HepG2 (cell line): ENCODE measurements at regions not wholly inside any gene's neighbourhood (a gene's known extent, or its start where the extent isn't known, plus 50 kb on each side); places are given as distances from the start of the nearest gene placed in this dataset.

Source experiments
- ATAC-seq: fragments of 200-7000 bp; cut with Tn5 transposase; 3 replicates; pipeline ENCODE4 v1.9.1; 2020; ENCODE audit warnings: mild to moderate bottlenecking, moderate library complexity
- BruUV-seq: library from RNA; stranded (reverse); fragments of 400-500 nt; replicated peaks from 2 replicates; lab custom pipeline; 2021; lab: Mats Ljungman, UMichigan
- CTCF ChIA-PET: fragments of 300-600 bp; formaldehyde crosslinking; extraction: SDS; loops from one replicate; lab custom pipeline; 2021; ENCODE audit warnings: low total read pairs, inconsistent platforms, low intra/inter-chr PET ratio; lab: Yijun Ruan, JAX
- POLR2A ChIA-PET: fragments of 350-600 bp; sonication (Branson Sonifier 250); formaldehyde crosslinking; loops from one replicate; lab custom pipeline; 2020; ENCODE audit warnings: antibody characterized with exemption, inconsistent platforms; lab: Yijun Ruan, JAX
- DNase-seq: peaks from one replicate; pipeline ENCODE4 v3.0.0-alpha.2; 2015; ENCODE audit warnings: low spot score
- FAIRE-seq: peaks from 3 replicates; lab custom pipeline; 2011; peaks lifted over from hg19 to GRCh38; lab: Jason Lieb, UNC
- H2AFZ ChIP-seq: one replicate; pipeline ENCODE4 v1.6.1; 2011; ENCODE audit warnings: low read length, inconsistent platforms
- H3K27ac ChIP-seq: fragments of 300-600 bp; 3 replicates; pipeline ENCODE4 v1.8.0; 2011; ENCODE audit warnings: mixed run types, mild to moderate bottlenecking, mixed read lengths, low read length, inconsistent platforms; ENCODE audit not compliant: insufficient read depth; ENCODE audit errors: extremely low read length
- H3K27me3 ChIP-seq, 2 experiments: fragments of 200-600 bp in 1 of 2; 2 replicates in 1 of 2; 3 replicates in 1 of 2; pipeline versions ENCODE4 v1.6.0 to v1.8.0; 2011; ENCODE audit warnings: low read length in 2 of 2, mild to moderate bottlenecking in 2 of 2, moderate library complexity in 2 of 2, inconsistent platforms in 1 of 2; ENCODE audit not compliant: insufficient read depth in 2 of 2, control insufficient read depth in 1 of 2
- H3K36me3 ChIP-seq, 2 experiments: fragments of 200-600 bp in 1 of 2; replicated peaks in 1 of 2; 2 replicates in 1 of 2; 3 replicates in 1 of 2; pipeline versions ENCODE4 v1.5.1 to v1.8.0; 2011; ENCODE audit warnings: low read length in 2 of 2, inconsistent platforms in 1 of 2; ENCODE audit not compliant: insufficient read depth in 2 of 2, control insufficient read depth in 1 of 2
- H3K4me1 ChIP-seq: 2 replicates; pipeline ENCODE4 v1.5.1; 2012; ENCODE audit warnings: low read length, inconsistent platforms; ENCODE audit not compliant: insufficient read depth
- H3K4me2 ChIP-seq: 2 replicates; pipeline ENCODE4 v1.6.0; 2011; ENCODE audit warnings: low read depth, low read length, inconsistent platforms
- H3K4me3 ChIP-seq, 3 experiments: fragments of 200-600 bp in 1 of 3; sonication (generic), shearing (Covaris generic) in 1 of 3; replicated peaks in 1 of 3; 2 replicates each; pipeline ENCODE4 v1.5.1; 2011 to 2016; ENCODE audit warnings: low read length in 3 of 3, inconsistent platforms in 2 of 3, low read depth in 2 of 3, mild to moderate bottlenecking in 2 of 3, control low read depth in 1 of 3, mixed read lengths in 1 of 3; ENCODE audit not compliant: insufficient read depth in 1 of 3
- H3K79me2 ChIP-seq: one replicate; pipeline ENCODE4 v1.6.1; 2011; ENCODE audit warnings: low read length, inconsistent platforms; ENCODE audit not compliant: insufficient read depth
- H3K9ac ChIP-seq: 2 replicates; pipeline ENCODE4 v1.6.0; 2011; ENCODE audit warnings: mild to moderate bottlenecking, low read depth, low read length, inconsistent platforms; ENCODE audit not compliant: insufficient read depth
- H3K9me3 ChIP-seq: 2 replicates; pipeline ENCODE4 v1.5.1; 2012; ENCODE audit warnings: mild to moderate bottlenecking, low read length
- H4K20me1 ChIP-seq: 2 replicates; pipeline ENCODE4 v1.6.0; 2011; ENCODE audit warnings: inconsistent platforms, mild to moderate bottlenecking, low read length, moderate library complexity; ENCODE audit not compliant: insufficient read depth
- AKNA ChIP-seq: sonication (generic); formaldehyde crosslinking; IDR thresholded peaks from 2 replicates; pipeline ENCODE4 v1.4.0; 2020; ENCODE audit warnings: missing genetic modification reagents, borderline replicate concordance
- BORCS8-MEF2B ChIP-seq: sonication (generic); formaldehyde crosslinking; IDR thresholded peaks from 2 replicates; pipeline ENCODE4 v1.8.0; 2022; ENCODE audit warnings: mild to moderate bottlenecking, missing genetic modification reagents
- KAT7 ChIP-seq: IDR thresholded peaks from 2 replicates; pipeline ENCODE4 v1.6.1; 2018; ENCODE audit warnings: borderline replicate concordance, missing compliant biosample characterization
- NCOA2 ChIP-seq: sonication (generic); formaldehyde crosslinking; IDR thresholded peaks from 2 replicates; pipeline ENCODE4 v1.8.0; 2022; ENCODE audit warnings: inconsistent platforms
- ZBTB44 ChIP-seq: sonication (generic); formaldehyde crosslinking; IDR thresholded peaks from 2 replicates; pipeline ENCODE4 v1.4.0; 2020; ENCODE audit warnings: missing genetic modification reagents
- ZFAT ChIP-seq: sonication (generic); formaldehyde crosslinking; conservative IDR thresholded peaks from 2 replicates; pipeline ENCODE4 v1.8.1; 2023; ENCODE audit warnings: missing genetic modification reagents, inconsistent platforms
- ZNF232 ChIP-seq: sonication (generic); formaldehyde crosslinking; IDR thresholded peaks from 2 replicates; pipeline ENCODE4 v1.4.0; 2020; ENCODE audit warnings: missing genetic modification reagents, borderline replicate concordance
- ZNF704 ChIP-seq: sonication (generic); formaldehyde crosslinking; IDR thresholded peaks from 2 replicates; pipeline ENCODE4 v1.8.1; 2023; ENCODE audit warnings: mild to moderate bottlenecking, inconsistent platforms, moderate library complexity, missing genetic modification reagents, borderline replicate concordance
- ZNF749 ChIP-seq: sonication (generic); formaldehyde crosslinking; IDR thresholded peaks from 2 replicates; pipeline ENCODE4 v1.8.0; 2022; ENCODE audit warnings: mild to moderate bottlenecking, missing genetic modification reagents, moderate library complexity, borderline replicate concordance
- ZSCAN31 ChIP-seq: sonication (generic); formaldehyde crosslinking; IDR thresholded peaks from 2 replicates; pipeline ENCODE4 v1.5.0; 2020; ENCODE audit warnings: low read depth, mild to moderate bottlenecking, missing genetic modification reagents
- WGBS: methylation state at CpG from one replicate; pipeline ENCODE4 v1.1.6; 2017; ENCODE audit warnings: low lambda C conversion rate; 5-methylcytosine and 5-hydroxymethylcytosine counted together
- in situ Hi-C: cut with HindIII; loops from 2 replicates; pipeline ENCODE4 v1.10.0; 2017; ENCODE audit warnings: low pct_unique_long_range_greater_than_20kb; ENCODE audit not compliant: extremely low pct_ligation_motif_present
- intact Hi-C: fragments of 100-400 bp; cut with micrococcal nuclease; formaldehyde crosslinking; loops from one replicate; pipeline ENCODE4 v1.10.0; 2022; ENCODE audit not compliant: unreplicated experiment

DNA sequence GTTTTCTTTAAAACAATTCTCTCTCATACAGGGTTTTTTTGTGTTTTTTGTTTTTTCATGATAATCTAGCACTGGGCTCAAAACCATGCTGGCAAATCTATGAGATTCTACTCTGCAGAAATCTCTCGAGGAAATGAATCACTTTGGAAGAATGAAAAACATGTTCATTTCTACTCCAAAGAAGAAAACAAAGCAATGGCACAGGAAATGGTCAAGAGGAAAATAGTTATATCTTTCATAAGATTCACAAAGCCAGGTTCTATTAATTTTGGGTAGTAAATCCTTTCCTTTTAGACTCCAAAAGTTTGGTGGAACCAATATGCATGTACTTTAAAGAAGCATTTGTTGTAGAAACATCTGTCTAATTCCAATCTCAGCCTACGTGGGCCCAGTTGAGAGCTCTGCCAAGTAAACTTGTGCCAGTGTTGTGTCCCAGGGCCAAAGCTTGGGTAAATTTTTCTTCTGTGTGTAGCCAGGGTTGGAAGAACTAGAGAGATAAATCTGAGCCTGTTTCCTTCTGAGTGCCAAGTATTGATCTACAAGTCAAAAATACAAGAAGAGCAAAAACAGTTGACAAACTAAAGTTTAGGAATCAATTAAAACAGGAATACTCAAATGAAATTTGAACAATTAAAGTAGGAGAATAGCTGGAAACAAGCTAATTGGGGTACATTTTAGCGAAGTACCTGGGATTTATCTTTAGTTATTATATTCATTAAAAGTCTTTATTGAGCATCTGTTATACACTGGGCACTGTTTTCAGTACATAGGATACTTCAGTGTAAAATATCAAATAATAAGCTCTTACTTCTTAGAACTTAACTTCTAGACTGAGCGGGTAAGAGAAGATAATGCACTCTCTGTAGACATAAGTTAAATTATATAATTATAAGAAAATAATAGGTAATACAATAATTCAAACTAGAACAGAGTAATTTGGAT is 657.5 kb upstream of the NECTIN3 start (continued):
- TF ChIP-seq AKNA (CRISPR knock-in tag) (no peak), ZNF749 (no peak), ZNF232 (no peak), ZFAT (CRISPR knock-in tag) (no peak)

DNA sequence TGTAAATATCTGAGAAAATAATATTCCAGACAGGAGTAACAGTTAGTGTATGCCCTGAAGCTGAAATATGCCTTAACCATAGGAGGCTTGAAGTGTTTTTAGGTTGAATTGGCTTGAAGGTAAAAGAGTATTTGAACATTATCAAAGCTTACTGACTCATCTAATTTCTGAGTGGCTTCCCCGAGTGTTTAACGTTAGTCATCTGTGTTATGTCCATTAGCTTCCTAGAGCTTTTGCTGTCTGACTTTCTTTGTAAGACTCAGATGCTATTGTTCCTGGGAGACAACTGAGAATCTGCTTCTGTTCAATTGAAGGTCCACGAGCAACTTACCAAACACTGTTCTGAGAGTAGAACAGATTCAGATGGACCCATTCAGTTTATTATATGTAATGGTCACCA is 656.8 kb upstream of the NECTIN3 start:
- ChIA-PET CTCF (no interaction called here), POLR2A (no interaction called here)
- H2AFZ ChIP-seq, result no peak overlapping the region
- H3K4me3 ChIP-seq, result no peak overlapping the region
- H3K9ac ChIP-seq, result no peak overlapping the region
- H3K27ac ChIP-seq, result no peak overlapping the region
- H3K4me2 ChIP-seq, result no peak overlapping the region
- H3K4me1 ChIP-seq, result no peaks in the 10 kb centered on the region
- H3K9me3 ChIP-seq, result no peaks in the 10 kb centered on the region
- no peaks in the 10 kb centered on the region for H3K36me3 ChIP-seq
- H3K79me2 ChIP-seq, result no peaks in the 10 kb centered on the region
- in situ Hi-C loops, result no loop called here
- FAIRE-seq, result no peak
- DNase-seq, result peak; percentile 31
- BruUV-seq, result no TSS peak
- no peaks in the 10 kb centered on the region for H4K20me1 ChIP-seq
- ATAC-seq, result no peak
- intact Hi-C loops, result no loop called here
- no peaks in the 10 kb centered on the region for H3K27me3 ChIP-seq
- WGBS, result 11% methylated on average over 3 of the region's 3 CpGs
- TF ChIP-seq KAT7 (CRISPR knock-in tag) (no peak), NCOA2 (CRISPR knock-in tag) (no peak), ZBTB44 (CRISPR knock-in tag) (no peak), ZSCAN31 (CRISPR knock-in tag) (no peak), BORCS8-MEF2B (no peak), ZNF704 (CRISPR knock-in tag) (no peak)
